Effector memory CD4-positive, alpha-beta T cell (primary cell): ENCODE measurements at regions not wholly inside any gene's neighbourhood (a gene's known extent, or its start where the extent isn't known, plus 50 kb on each side); places are given as distances from the start of the nearest gene placed in this dataset.

Experiments
- DNase-seq, 3 donors: peaks; one replicate each; pipeline ENCODE4 v3.0.0-alpha.2; 2020
- H3K27ac ChIP-seq: 2 replicates; pipeline ENCODE4 v1.7.0; 2013; ENCODE audit warnings: mild to moderate bottlenecking, low read length, moderate library complexity; ENCODE audit not compliant: insufficient read depth, poor library complexity, severe bottlenecking
- H3K27me3 ChIP-seq: replicated peaks from 2 replicates; pipeline ENCODE4 v1.7.0; 2013; ENCODE audit warnings: mild to moderate bottlenecking, low read length; ENCODE audit not compliant: insufficient read depth, control insufficient read depth, poor library complexity, severe bottlenecking
- H3K36me3 ChIP-seq: 2 replicates; pipeline ENCODE4 v1.7.0; 2013; ENCODE audit warnings: mild to moderate bottlenecking, low read length, moderate library complexity; ENCODE audit not compliant: control insufficient read depth, insufficient read depth
- H3K4me1 ChIP-seq: 2 replicates; pipeline ENCODE4 v1.7.0; 2013; ENCODE audit warnings: low read length, mild to moderate bottlenecking; ENCODE audit not compliant: control insufficient read depth, insufficient read depth, poor library complexity, severe bottlenecking
- H3K4me3 ChIP-seq: 2 replicates; pipeline ENCODE4 v1.7.0; 2013; ENCODE audit warnings: low read length, low read depth, mild to moderate bottlenecking; ENCODE audit not compliant: insufficient read depth, poor library complexity, severe bottlenecking
- H3K9me3 ChIP-seq: 2 replicates; pipeline ENCODE4 v1.7.0; 2013; ENCODE audit warnings: mild to moderate bottlenecking, low read length, moderate library complexity; ENCODE audit not compliant: control insufficient read depth

GRCh38 chr13:83622422-83622784, 259.9 kb downstream of the SLITRK1 start:
- Histone ChIP-seq H3K36me3 (no peaks in the 10 kb centered on the region), H3K9me3 (no peaks in the 10 kb centered on the region), H3K27me3 (no peaks in the 10 kb centered on the region), H3K27ac (no peak overlapping the region), H3K4me3 (no peak overlapping the region), H3K4me1 (no peaks in the 10 kb centered on the region)
- DNase-seq, result no peak

GRCh38 chr13:83621765-83622421, 260.4 kb downstream of the SLITRK1 start:
- no peak for DNase-seq
- Histone ChIP-seq H3K27me3 (no peaks in the 10 kb centered on the region), H3K36me3 (no peaks in the 10 kb centered on the region), H3K9me3 (no peaks in the 10 kb centered on the region), H3K4me1 (no peaks in the 10 kb centered on the region), H3K4me3 (no peak overlapping the region), H3K27ac (no peak overlapping the region)

GRCh38 chr13:83620530-83621220, 261.6 kb downstream of the SLITRK1 start:
- no peaks in the 10 kb centered on the region for H3K9me3 ChIP-seq
- no peaks in the 10 kb centered on the region for H3K27me3 ChIP-seq
- H3K4me1 ChIP-seq, result no peaks in the 10 kb centered on the region
- no peak for DNase-seq
- no peak overlapping the region for H3K4me3 ChIP-seq
- H3K27ac ChIP-seq, result no peak overlapping the region
- no peaks in the 10 kb centered on the region for H3K36me3 ChIP-seq

- no peak for DNase-seq
- no peaks in the 10 kb centered on the region for H3K9me3 ChIP-seq
- no peak overlapping the region for H3K4me3 ChIP-seq
- H3K4me1 ChIP-seq, result no peaks in the 10 kb centered on the region
- no peaks in the 10 kb centered on the region for H3K36me3 ChIP-seq
- H3K27ac ChIP-seq, result no peak overlapping the region
- no peaks in the 10 kb centered on the region for H3K27me3 ChIP-seq
Measured at GRCh38 chr13:83618966-83619365, 263.3 kb downstream of the SLITRK1 start.

GRCh38 chr13:83613524-83613923, 268.8 kb downstream of the SLITRK1 start:
- Histone ChIP-seq H3K4me1 (no peaks in the 10 kb centered on the region), H3K9me3 (no peaks in the 10 kb centered on the region), H3K27ac (no peak overlapping the region), H3K27me3 (no peaks in the 10 kb centered on the region), H3K36me3 (no peaks in the 10 kb centered on the region), H3K4me3 (no peak overlapping the region)
- no peak for DNase-seq

- Histone ChIP-seq H3K9me3 (no peaks in the 10 kb centered on the region), H3K27ac (no peak overlapping the region), H3K27me3 (no peaks in the 10 kb centered on the region), H3K4me1 (no peaks in the 10 kb centered on the region), H3K4me3 (no peak overlapping the region), H3K36me3 (no peaks in the 10 kb centered on the region)
- DNase-seq, result no peak
Measured at GRCh38 chr13:83601539-83601938, 280.7 kb downstream of the SLITRK1 start.

- Histone ChIP-seq H3K9me3 (no peaks in the 10 kb centered on the region), H3K27me3 (no peaks in the 10 kb centered on the region), H3K27ac (no peak overlapping the region), H3K36me3 (no peaks in the 10 kb centered on the region), H3K4me3 (no peak overlapping the region), H3K4me1 (no peaks in the 10 kb centered on the region)
- DNase-seq, result no peak
Measured at GRCh38 chr13:83592095-83592494, 290.2 kb downstream of the SLITRK1 start.

GRCh38 chr13:83589814-83590213, 292.5 kb downstream of the SLITRK1 start:
- H3K36me3 ChIP-seq, result no peaks in the 10 kb centered on the region
- DNase-seq, result no peak
- no peaks in the 10 kb centered on the region for H3K27me3 ChIP-seq
- H3K4me3 ChIP-seq, result no peak overlapping the region
- no peak overlapping the region for H3K27ac ChIP-seq
- no peaks in the 10 kb centered on the region for H3K9me3 ChIP-seq
- H3K4me1 ChIP-seq, result no peaks in the 10 kb centered on the region

- Histone ChIP-seq H3K27ac (no peak overlapping the region), H3K4me1 (no peaks in the 10 kb centered on the region), H3K4me3 (no peak overlapping the region), H3K27me3 (no peaks in the 10 kb centered on the region), H3K36me3 (no peaks in the 10 kb centered on the region), H3K9me3 (no peaks in the 10 kb centered on the region)
- no peak for DNase-seq
Measured at GRCh38 chr13:83577183-83577582, 305.1 kb downstream of the SLITRK1 start.

GRCh38 chr13:83568019-83568418, 314.3 kb downstream of the SLITRK1 start:
- Histone ChIP-seq H3K4me3 (no peak overlapping the region), H3K4me1 (no peaks in the 10 kb centered on the region), H3K27me3 (no peaks in the 10 kb centered on the region), H3K27ac (no peak overlapping the region), H3K36me3 (no peaks in the 10 kb centered on the region), H3K9me3 (no peaks in the 10 kb centered on the region)
- no peak for DNase-seq
